ENCODE measurements at regions not wholly inside any gene's neighbourhood (a gene's known extent, or its start where the extent isn't known, plus 50 kb on each side); places are given as distances from the start of the nearest gene placed in this dataset.

DNA sequence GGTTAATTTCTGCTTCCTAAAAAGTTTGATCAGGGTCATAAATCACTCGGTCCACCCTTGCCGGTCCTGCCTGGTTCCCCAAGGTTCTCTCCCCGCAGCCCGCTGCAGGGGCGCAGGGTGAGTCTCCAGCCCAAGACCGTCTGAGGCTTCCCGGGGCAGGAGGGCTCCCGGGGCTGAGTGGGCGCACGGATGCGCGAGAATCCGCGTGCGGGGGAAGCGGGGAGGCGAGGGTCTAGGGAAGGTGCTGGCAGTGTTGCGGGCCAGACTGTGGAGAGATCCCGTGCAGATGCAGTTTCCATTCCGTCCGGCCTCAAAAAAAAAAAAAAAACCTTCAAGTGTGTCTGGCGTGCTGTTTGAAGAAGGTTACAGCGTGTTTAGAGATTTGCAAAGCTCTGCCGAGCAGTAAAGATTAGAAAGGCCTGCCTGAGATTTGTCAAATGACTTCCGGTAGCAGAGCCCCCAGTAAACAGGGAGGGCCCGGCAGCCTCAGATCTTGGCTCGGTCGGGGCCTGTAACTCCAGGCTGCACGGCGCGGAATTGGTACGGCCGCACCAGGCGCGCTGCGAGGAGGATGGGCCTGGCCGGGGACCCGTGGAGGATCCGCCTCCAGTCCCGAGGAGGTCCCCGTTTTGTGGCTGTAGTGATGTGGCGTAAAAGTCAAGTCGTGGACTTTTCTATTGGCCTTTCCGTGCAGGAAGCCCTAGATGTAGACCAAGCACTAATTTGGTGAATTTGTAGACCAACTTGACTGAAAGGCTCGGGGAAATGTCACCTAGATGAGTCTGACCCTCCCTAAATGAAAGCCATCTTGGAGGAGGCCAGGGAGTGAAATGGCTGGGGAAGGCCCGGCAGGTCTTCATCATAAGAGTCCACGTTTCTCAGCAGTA lies 293.2 kb upstream of the NFE2L3 start:
- POLR2A ChIA-PET, result no interaction called here
- ATAC-seq, result no peak
- BruUV-seq (replicated peaks), result no TSS peak
- Histone ChIP-seq H3K79me2 (ENCODE audit: insufficient read depth, low read length) (no peaks in the 10 kb centered on the region), H4K20me1 (ENCODE audit: insufficient read depth) (no peaks in the 10 kb centered on the region), H3K9ac (ENCODE audit: low read length) (no peak overlapping the region), H2AFZ (ENCODE audit: low read depth, low read length, poor library complexity, severe bottlenecking) (no peak overlapping the region), H3K27ac (ENCODE audit: low read depth, low read length) (no peak overlapping the region), H3K4me1 (ENCODE audit: control insufficient read depth in 1 of 2, insufficient read depth in 2 of 2, low read length in 2 of 2) (peaks cover 3 to 32% of the 10 kb centered on the region in 2 experiments; a peak in 3 of 4 replicates), H3K9me2 (ENCODE audit: insufficient read depth) (no peaks in the 10 kb centered on the region), H3K4me2 (ENCODE audit: low read length) (no peak overlapping the region), H3K9me3 (ENCODE audit: control insufficient read depth in 1 of 2, insufficient read depth in 1 of 2, low read depth in 1 of 2, low read length in 2 of 2) (no peaks in the 10 kb centered on the region), H3K36me3 (ENCODE audit: control insufficient read depth in 1 of 2, insufficient read depth in 2 of 2, low read length in 2 of 2) (no peaks in the 10 kb centered on the region), H3K27me3 (ENCODE audit: insufficient read depth, low read length) (peaks cover 22% of the 10 kb centered on the region), H3K4me3 (replicated peaks in 1 of 2; ENCODE audit: low read depth in 1 of 2, low read length in 2 of 2) (no peak overlapping the region)
- intact Hi-C loops (cut with micrococcal nuclease), result no loop called here
- no peak for TF ChIP-seq CBX3 (IDR thresholded peaks at IDR 0.05; ENCODE audit: low read depth)
- RAD21 ChIA-PET (ENCODE audit: low non-redundant PET in 1 of 2, low total read pairs in 2 of 2, uncharacterized antibody in 2 of 2, unreplicated experiment in 2 of 2), result no interaction called here
- no peak for DNase-seq (ENCODE audit: low read depth, low spot score)
- CTCF ChIA-PET, result no interaction called here

DNA sequence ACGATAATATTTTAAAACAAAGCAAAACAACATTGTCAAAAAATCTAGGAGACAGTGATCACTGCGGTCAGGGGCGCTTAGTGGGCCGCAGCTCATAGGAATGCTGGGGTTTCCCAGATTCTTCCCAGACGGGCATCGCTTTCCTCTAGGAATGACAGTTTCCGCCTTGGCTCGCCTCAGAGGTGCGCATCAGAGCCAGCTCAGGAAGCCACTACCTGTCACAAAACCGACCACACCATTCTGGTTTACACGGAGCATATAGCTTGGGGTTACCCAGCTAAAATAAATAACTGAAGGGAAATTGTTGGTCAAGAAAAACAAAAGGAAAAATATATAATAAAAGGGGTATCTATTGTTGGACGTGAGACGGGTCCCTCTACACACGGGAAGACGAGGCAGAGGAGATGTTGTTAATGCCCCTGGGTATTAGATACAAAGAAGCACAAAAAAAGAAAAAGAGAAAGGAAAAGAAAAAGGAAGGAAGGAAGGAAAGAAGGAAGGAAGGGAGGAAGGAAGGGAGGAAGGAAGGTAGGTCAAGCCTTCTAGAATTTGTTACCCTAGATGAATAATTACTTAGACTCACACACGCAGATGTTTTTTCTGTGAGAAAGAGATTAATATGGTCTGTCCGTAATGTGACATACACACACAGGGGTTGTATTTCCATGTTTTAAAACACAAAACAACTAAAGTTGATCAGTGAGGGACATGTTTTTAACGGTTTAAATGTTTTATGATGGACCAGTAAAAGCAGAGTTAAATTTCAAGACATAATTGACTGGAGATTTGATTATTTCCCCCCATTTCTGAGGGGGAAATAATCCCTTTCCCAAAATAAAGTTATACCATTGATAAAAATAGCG lies 292.4 kb upstream of the NFE2L3 start:
- ATAC-seq (no peak), DNase-seq (ENCODE audit: low read depth, low spot score) (no peak)
- peaks cover 3 to 30% of the 10 kb centered on the region in 2 experiments; a peak in 3 of 4 replicates for H3K4me1 ChIP-seq (ENCODE audit: control insufficient read depth in 1 of 2, insufficient read depth in 2 of 2, low read length in 2 of 2)
- no peak overlapping the region for H3K27ac ChIP-seq (ENCODE audit: low read depth, low read length)
- TF ChIP-seq CBX3 (IDR thresholded peaks at IDR 0.05; ENCODE audit: low read depth) (no peak), RAD21 (IDR thresholded peaks at IDR 0.05; ENCODE audit: low read depth) (no peak), CEBPB (IDR thresholded peaks at IDR 0.05; ENCODE audit: low read depth) (no peak), EGR1 (IDR thresholded peaks at IDR 0.05; ENCODE audit: low read depth) (no peak), EZH2phosphoT487 (IDR thresholded peaks at IDR 0.05; ENCODE audit: borderline replicate concordance) (no peak), JUND (IDR thresholded peaks at IDR 0.05) (no peak)
- TF ChIP-seq, protein P1, sequence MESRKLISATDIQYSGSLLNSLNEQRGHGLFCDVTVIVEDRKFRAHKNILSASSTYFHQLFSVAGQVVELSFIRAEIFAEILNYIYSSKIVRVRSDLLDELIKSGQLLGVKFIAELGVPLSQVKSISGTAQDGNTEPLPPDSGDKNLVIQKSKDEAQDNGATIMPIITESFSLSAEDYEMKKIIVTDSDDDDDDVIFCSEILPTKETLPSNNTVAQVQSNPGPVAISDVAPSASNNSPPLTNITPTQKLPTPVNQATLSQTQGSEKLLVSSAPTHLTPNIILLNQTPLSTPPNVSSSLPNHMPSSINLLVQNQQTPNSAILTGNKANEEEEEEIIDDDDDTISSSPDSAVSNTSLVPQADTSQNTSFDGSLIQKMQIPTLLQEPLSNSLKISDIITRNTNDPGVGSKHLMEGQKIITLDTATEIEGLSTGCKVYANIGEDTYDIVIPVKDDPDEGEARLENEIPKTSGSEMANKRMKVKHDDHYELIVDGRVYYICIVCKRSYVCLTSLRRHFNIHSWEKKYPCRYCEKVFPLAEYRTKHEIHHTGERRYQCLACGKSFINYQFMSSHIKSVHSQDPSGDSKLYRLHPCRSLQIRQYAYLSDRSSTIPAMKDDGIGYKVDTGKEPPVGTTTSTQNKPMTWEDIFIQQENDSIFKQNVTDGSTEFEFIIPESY (IDR thresholded peaks at IDR 0.05; ENCODE audit: extremely low read depth, insufficient replicate concordance, low read length), result no peak
- H3K4me2 ChIP-seq (ENCODE audit: low read length), result no peak overlapping the region
- no peaks in the 10 kb centered on the region for H3K9me2 ChIP-seq (ENCODE audit: insufficient read depth)
- ChIA-PET POLR2A (no interaction called here), RAD21 (ENCODE audit: low non-redundant PET in 1 of 2, low total read pairs in 2 of 2, uncharacterized antibody in 2 of 2, unreplicated experiment in 2 of 2) (no interaction called here), CTCF (no interaction called here)
- H3K9ac ChIP-seq (ENCODE audit: low read length), result no peak overlapping the region
- no peaks in the 10 kb centered on the region for H3K79me2 ChIP-seq (ENCODE audit: insufficient read depth, low read length)
- no TSS peak for BruUV-seq (replicated peaks)
- H3K9me3 ChIP-seq (ENCODE audit: control insufficient read depth in 1 of 2, insufficient read depth in 1 of 2, low read depth in 1 of 2, low read length in 2 of 2), result no peaks in the 10 kb centered on the region
- no peaks in the 10 kb centered on the region for H3K36me3 ChIP-seq (ENCODE audit: control insufficient read depth in 1 of 2, insufficient read depth in 2 of 2, low read length in 2 of 2)
- H4K20me1 ChIP-seq (ENCODE audit: insufficient read depth), result no peaks in the 10 kb centered on the region; the same call in 1 of the 2 replicates
- H2AFZ ChIP-seq (ENCODE audit: low read depth, low read length, poor library complexity, severe bottlenecking), result no peak overlapping the region
- intact Hi-C loops (cut with micrococcal nuclease), result loop anchor here (5.0 to 10.0 kb wide), 2 partner anchors 877 to 1305 kb away; partner anchors contain the start of genes HOXA9 and OSBPL3
- H3K27me3 ChIP-seq (ENCODE audit: insufficient read depth, low read length), result peaks cover 31% of the 10 kb centered on the region
- H3K4me3 ChIP-seq (replicated peaks in 1 of 2; ENCODE audit: low read depth in 1 of 2, low read length in 2 of 2), result no peak overlapping the region

Data from HCT116 (cell line).